A673 (cell line): ENCODE measurements at regions not wholly inside any gene's neighbourhood (a gene's known extent, or its start where the extent isn't known, plus 50 kb on each side); places are given as distances from the start of the nearest gene placed in this dataset.

ENCODE experiments used
- BruUV-seq: library from RNA; stranded (reverse); fragments of 400-500 nt; replicated peaks from 2 replicates; lab custom pipeline; 2021; lab: Mats Ljungman, UMichigan
- CTCF ChIA-PET: fragments of 300-600 bp; sonication (Branson Sonifier 250); formaldehyde crosslinking; loops from one replicate; lab custom pipeline; 2022; ENCODE audit warnings: antibody characterized with exemption; lab: Charles Lee
- POLR2A ChIA-PET: fragments of 300-600 bp; sonication (Branson Sonifier 250); formaldehyde crosslinking; loops from one replicate; lab custom pipeline; 2022; ENCODE audit warnings: antibody characterized with exemption; ENCODE audit not compliant: low non-redundant PET; lab: Charles Lee
- DNase-seq: peaks from one replicate; pipeline ENCODE4 v3.0.0-alpha.2; 2015; ENCODE audit warnings: low spot score
- H3K27ac ChIP-seq: fragments of 200-600 bp; sonication (generic); 2 replicates; pipeline ENCODE4 v1.5.1; 2016; ENCODE audit warnings: mixed run types, low read depth, mild to moderate bottlenecking, mixed read lengths, antibody characterized with exemption, low read length; ENCODE audit not compliant: poor library complexity, severe bottlenecking
- H3K27me3 ChIP-seq: fragments of 200-600 bp; sonication (generic); replicated peaks from 2 replicates; pipeline ENCODE4 v1.6.1; 2017; ENCODE audit warnings: mixed run types, low read depth, mild to moderate bottlenecking, mixed read lengths, antibody characterized with exemption, low read length; ENCODE audit not compliant: insufficient read depth, poor library complexity
- H3K36me3 ChIP-seq: fragments of 200-600 bp; sonication (generic); 2 replicates; pipeline ENCODE4 v1.6.1; 2016; ENCODE audit warnings: mixed run types, mild to moderate bottlenecking, mixed read lengths, antibody characterized with exemption, low read length; ENCODE audit not compliant: insufficient read depth, poor library complexity, severe bottlenecking
- H3K4me1 ChIP-seq: fragments of 200-600 bp; sonication (generic); 2 replicates; pipeline ENCODE4 v1.6.1; 2017; ENCODE audit warnings: mixed run types, mild to moderate bottlenecking, mixed read lengths, antibody characterized with exemption, low read length; ENCODE audit not compliant: insufficient read depth, poor library complexity, severe bottlenecking
- H3K4me3 ChIP-seq: fragments of 200-600 bp; sonication (generic); 2 replicates; pipeline ENCODE4 v1.5.1; 2016; ENCODE audit warnings: low read depth, mixed run types, mild to moderate bottlenecking, mixed read lengths, low read length; ENCODE audit not compliant: poor library complexity, severe bottlenecking
- H3K9me3 ChIP-seq: fragments of 200-600 bp; sonication (generic); 2 replicates; pipeline ENCODE4 v1.6.1; 2016; ENCODE audit warnings: mixed run types, low read depth, mild to moderate bottlenecking, mixed read lengths, antibody characterized with exemption, low read length; ENCODE audit not compliant: poor library complexity, severe bottlenecking
- EZH2 ChIP-seq: fragments of 200-600 bp; sonication (generic); IDR thresholded peaks from 2 replicates; pipeline ENCODE4 v1.6.1; 2017; ENCODE audit warnings: borderline replicate concordance, low read depth, mild to moderate bottlenecking, mixed read lengths, antibody characterized with exemption, low read length; ENCODE audit not compliant: poor library complexity, severe bottlenecking
- intact Hi-C: fragments of 100-400 bp; cut with micrococcal nuclease; formaldehyde crosslinking; loops from one replicate; pipeline ENCODE4 v1.10.0; 2022; ENCODE audit not compliant: unreplicated experiment
- TF ChIP-seq, protein P1 (sequence below): fragments of 300-800, 200-600 bp; sonication (generic); conservative IDR thresholded peaks from 2 replicates; pipeline ENCODE4 v1.5.1; 2017; ENCODE audit warnings: low read depth, mild to moderate bottlenecking, antibody characterized with exemption, low read length, moderate library complexity, mixed read lengths

DNA sequence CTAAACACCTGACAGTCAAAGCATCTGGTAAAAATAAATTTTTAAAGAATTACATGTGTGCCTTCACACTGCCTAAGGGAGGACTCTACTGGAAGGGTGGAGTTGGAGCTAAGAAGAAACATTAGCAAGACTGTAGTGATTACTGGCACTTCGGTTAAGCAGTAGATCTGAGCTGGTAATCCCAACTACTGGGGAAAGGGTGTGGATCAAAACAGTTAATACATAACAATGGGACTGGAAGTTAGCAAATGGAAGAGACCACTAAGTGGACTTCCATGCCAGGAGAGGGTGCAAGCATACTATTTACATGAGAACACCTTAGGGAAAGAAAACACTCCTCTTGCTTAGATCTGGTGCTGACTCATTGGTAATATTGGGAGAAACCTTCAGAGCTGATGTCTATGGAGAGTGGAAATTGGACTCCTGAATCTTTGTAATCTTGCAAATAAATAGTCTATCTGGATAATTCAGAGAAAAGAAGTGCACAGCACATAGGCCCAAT lies 519.6 kb upstream of the LINC00305 start:
- Histone ChIP-seq H3K36me3 (no peaks in the 10 kb centered on the region), H3K27me3 (no peaks in the 10 kb centered on the region), H3K4me3 (no peak overlapping the region), H3K9me3 (no peaks in the 10 kb centered on the region), H3K4me1 (no peaks in the 10 kb centered on the region), H3K27ac (no peak overlapping the region)
- TF ChIP-seq, protein P1, sequence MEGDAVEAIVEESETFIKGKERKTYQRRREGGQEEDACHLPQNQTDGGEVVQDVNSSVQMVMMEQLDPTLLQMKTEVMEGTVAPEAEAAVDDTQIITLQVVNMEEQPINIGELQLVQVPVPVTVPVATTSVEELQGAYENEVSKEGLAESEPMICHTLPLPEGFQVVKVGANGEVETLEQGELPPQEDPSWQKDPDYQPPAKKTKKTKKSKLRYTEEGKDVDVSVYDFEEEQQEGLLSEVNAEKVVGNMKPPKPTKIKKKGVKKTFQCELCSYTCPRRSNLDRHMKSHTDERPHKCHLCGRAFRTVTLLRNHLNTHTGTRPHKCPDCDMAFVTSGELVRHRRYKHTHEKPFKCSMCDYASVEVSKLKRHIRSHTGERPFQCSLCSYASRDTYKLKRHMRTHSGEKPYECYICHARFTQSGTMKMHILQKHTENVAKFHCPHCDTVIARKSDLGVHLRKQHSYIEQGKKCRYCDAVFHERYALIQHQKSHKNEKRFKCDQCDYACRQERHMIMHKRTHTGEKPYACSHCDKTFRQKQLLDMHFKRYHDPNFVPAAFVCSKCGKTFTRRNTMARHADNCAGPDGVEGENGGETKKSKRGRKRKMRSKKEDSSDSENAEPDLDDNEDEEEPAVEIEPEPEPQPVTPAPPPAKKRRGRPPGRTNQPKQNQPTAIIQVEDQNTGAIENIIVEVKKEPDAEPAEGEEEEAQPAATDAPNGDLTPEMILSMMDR: no peak
- TF ChIP-seq EZH2: no peak
- BruUV-seq: no TSS peak
- no peak for DNase-seq
- CTCF ChIA-PET: no interaction called here
- POLR2A ChIA-PET: no interaction called here
- intact Hi-C loops: no loop called here

DNA sequence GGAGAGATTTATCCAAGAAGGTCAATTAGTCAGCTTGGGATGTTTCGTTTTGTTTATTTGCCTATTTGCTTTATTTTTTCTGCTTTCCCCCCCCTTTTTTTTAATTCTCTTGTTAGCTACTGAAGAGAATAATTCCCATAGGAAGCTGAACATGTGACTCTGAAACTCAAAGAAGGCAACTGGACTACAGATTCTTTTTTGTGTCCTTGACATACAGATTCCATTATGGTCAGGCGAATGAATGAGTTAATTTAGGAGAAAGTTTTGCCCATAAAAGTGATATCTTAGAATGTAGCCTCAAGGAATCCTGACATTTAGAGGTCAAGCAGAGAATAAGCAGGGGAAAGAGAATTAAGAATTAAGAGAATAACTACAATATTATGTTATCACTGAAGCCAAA lies 514.2 kb upstream of the LINC00305 start:
- no peak overlapping the region for H3K4me3 ChIP-seq
- no peaks in the 10 kb centered on the region for H3K4me1 ChIP-seq
- ChIA-PET POLR2A (no interaction called here), CTCF (no interaction called here)
- intact Hi-C loops: no loop called here
- no peaks in the 10 kb centered on the region for H3K36me3 ChIP-seq
- H3K27ac ChIP-seq: no peak overlapping the region
- TF ChIP-seq, protein P1: no peak
- no peak for TF ChIP-seq EZH2
- no peaks in the 10 kb centered on the region for H3K9me3 ChIP-seq
- no peaks in the 10 kb centered on the region for H3K27me3 ChIP-seq
- no peak for DNase-seq
- BruUV-seq: no TSS peak

- ChIA-PET POLR2A (no interaction called here), CTCF (no interaction called here)
- DNase-seq: no peak
- no peak for TF ChIP-seq EZH2
- TF ChIP-seq, protein P1: no peak
- H3K9me3 ChIP-seq: no peaks in the 10 kb centered on the region
- H3K4me3 ChIP-seq: no peak overlapping the region
- H3K27me3 ChIP-seq: no peaks in the 10 kb centered on the region
- H3K36me3 ChIP-seq: no peaks in the 10 kb centered on the region
- intact Hi-C loops: no loop called here
- no peaks in the 10 kb centered on the region for H3K4me1 ChIP-seq
- BruUV-seq: no TSS peak
- no peak overlapping the region for H3K27ac ChIP-seq
These were observed 510.3 kb upstream of the LINC00305 start for GRCh38 chr18:64659196-64659595.
